H1 (cell line): ENCODE measurements at regions not wholly inside any gene's neighbourhood (a gene's known extent, or its start where the extent isn't known, plus 50 kb on each side); places are given as distances from the start of the nearest gene placed in this dataset.

ENCODE experiments used
- CTCF ChIA-PET: fragments of 300-600 bp; sonication (Branson Sonifier 250); formaldehyde crosslinking; loops from one replicate; lab custom pipeline; 2021; ENCODE audit not compliant: partially characterized antibody; lab: Charles Lee
- POLR2A ChIA-PET: fragments of 300-600 bp; sonication (Branson Sonifier 250); formaldehyde crosslinking; loops from one replicate; lab custom pipeline; 2021; ENCODE audit warnings: inconsistent platforms; ENCODE audit not compliant: partially characterized antibody; lab: Charles Lee
- DNase-seq, 2 experiments: peaks; one replicate each; pipeline versions ENCODE4 v3.0.0 to v3.0.0-alpha.2; 2010 to 2022; ENCODE audit warnings: low spot score in 2 of 2, low read depth in 1 of 2, mixed read lengths in 1 of 2
- FAIRE-seq: peaks from 2 replicates; lab custom pipeline; 2011; peaks lifted over from hg19 to GRCh38; lab: Jason Lieb, UNC
- H2AFZ ChIP-seq: 2 replicates; pipeline ENCODE4 v1.8.1; 2012; ENCODE audit warnings: low read length, inconsistent platforms
- H2AK5ac ChIP-seq: 2 replicates; pipeline ENCODE4 v1.6.1; 2013; ENCODE audit warnings: low read depth, low read length
- H2BK120ac ChIP-seq: replicated peaks from 2 replicates; pipeline ENCODE3; 2013; ENCODE audit warnings: low read depth, low read length, inconsistent platforms
- H2BK12ac ChIP-seq: 2 replicates; pipeline ENCODE4 v1.6.1; 2013; ENCODE audit warnings: low read depth, low read length
- H2BK15ac ChIP-seq: 2 replicates; pipeline ENCODE4 v1.6.1; 2013; ENCODE audit warnings: low read length
- H2BK20ac ChIP-seq: 2 replicates; pipeline ENCODE4 v1.6.1; 2013; ENCODE audit warnings: low read length
- H2BK5ac ChIP-seq: 2 replicates; pipeline ENCODE4 v1.6.1; 2013; ENCODE audit warnings: low read depth, low read length
- H3K14ac ChIP-seq: 2 replicates; pipeline ENCODE4 v1.6.1; 2013; ENCODE audit warnings: inconsistent platforms; ENCODE audit not compliant: insufficient read length
- H3K18ac ChIP-seq: 2 replicates; pipeline ENCODE4 v1.6.1; 2013; ENCODE audit warnings: low read length; ENCODE audit errors: extremely low read depth
- H3K23ac ChIP-seq: 2 replicates; pipeline ENCODE4 v1.6.1; 2013; ENCODE audit warnings: inconsistent platforms; ENCODE audit not compliant: insufficient read length
- H3K23me2 ChIP-seq: 2 replicates; pipeline ENCODE4 v1.6.1; 2013; ENCODE audit warnings: low read depth, low read length
- H3K27ac ChIP-seq: 2 replicates; pipeline ENCODE4 v1.6.1; 2011; ENCODE audit warnings: low read depth, low read length, inconsistent platforms
- H3K27me3 ChIP-seq, 4 experiments: replicated peaks in 1 of 4; 1 replicate in 1 of 4; 2 replicates in 3 of 4; pipeline versions ENCODE4 v1.6.1 to v1.8.1; 2011 to 2013; ENCODE audit warnings: low read length in 3 of 4, mild to moderate bottlenecking in 3 of 4, inconsistent platforms in 2 of 4, mixed read lengths in 2 of 4, moderate library complexity in 1 of 4; ENCODE audit not compliant: control insufficient read depth in 3 of 4, insufficient read depth in 3 of 4; ENCODE audit errors: extremely low read depth in 1 of 4
- H3K36me3 ChIP-seq, 4 experiments: 2 replicates each; pipeline versions ENCODE4 v1.6.1 to v1.8.1; 2011 to 2013; ENCODE audit warnings: mild to moderate bottlenecking in 4 of 4, low read length in 3 of 4, moderate library complexity in 2 of 4, control low read depth in 1 of 4, inconsistent platforms in 1 of 4; ENCODE audit not compliant: insufficient read depth in 4 of 4, control insufficient read depth in 2 of 4
- H3K4ac ChIP-seq: replicated peaks from 2 replicates; pipeline ENCODE3; 2013; ENCODE audit warnings: low read length, low read depth, mixed read lengths, inconsistent platforms; ENCODE audit not compliant: insufficient read length
- H3K4me1 ChIP-seq, 4 experiments: replicated peaks in 1 of 4; 1 replicate in 1 of 4; 2 replicates in 3 of 4; pipeline versions ENCODE4 v1.6.1 to v1.8.1; 2011 to 2013; ENCODE audit warnings: low read length in 3 of 4, inconsistent platforms in 2 of 4, mixed read lengths in 1 of 4; ENCODE audit not compliant: insufficient read depth in 4 of 4, control insufficient read depth in 3 of 4
- H3K4me2 ChIP-seq, 2 experiments: 2 replicates each; pipeline versions ENCODE4 v1.6.1 to v1.8.1; 2011 to 2013; ENCODE audit warnings: low read depth in 2 of 2, low read length in 2 of 2, control low read depth in 1 of 2, inconsistent platforms in 1 of 2, mild to moderate bottlenecking in 1 of 2; ENCODE audit not compliant: insufficient read depth in 1 of 2
- H3K4me3 ChIP-seq, 4 experiments: fragments of 200-600, 300-600 bp in 1 of 4; sonication (generic), shearing (Covaris generic), sonication (Bioruptor Twin) in 1 of 4; 2 replicates each; pipeline versions ENCODE4 v1.5.1 to v1.8.1; 2011 to 2016; ENCODE audit warnings: low read length in 4 of 4, low read depth in 3 of 4, control low read depth in 2 of 4, inconsistent platforms in 2 of 4, mild to moderate bottlenecking in 2 of 4, mixed read lengths in 1 of 4, moderate library complexity in 1 of 4; ENCODE audit not compliant: insufficient read depth in 2 of 4; ENCODE audit errors: extremely low read depth in 1 of 4
- H3K56ac ChIP-seq: replicated peaks from 2 replicates; pipeline ENCODE3; 2013; ENCODE audit warnings: low read depth, mild to moderate bottlenecking, mixed read lengths, low read length, inconsistent platforms; ENCODE audit not compliant: insufficient read length
- H3K79me1 ChIP-seq: 2 replicates; pipeline ENCODE4 v1.6.1; 2013; ENCODE audit warnings: low read depth, low read length, control low read depth
- H3K79me2 ChIP-seq, 2 experiments: 2 replicates each; pipeline versions ENCODE4 v1.6.1 to v1.8.1; 2012 to 2013; ENCODE audit warnings: low read length in 2 of 2, mild to moderate bottlenecking in 2 of 2, inconsistent platforms in 1 of 2; ENCODE audit not compliant: insufficient read depth in 2 of 2, control insufficient read depth in 1 of 2
- H3K9ac ChIP-seq, 4 experiments: replicated peaks in 1 of 4; 1 replicate in 1 of 4; 2 replicates in 3 of 4; pipeline versions ENCODE4 v1.6.1 to v1.8.1; 2011 to 2013; ENCODE audit warnings: low read depth in 3 of 4, low read length in 3 of 4, control low read depth in 2 of 4, mild to moderate bottlenecking in 2 of 4, moderate library complexity in 2 of 4, inconsistent platforms in 1 of 4; ENCODE audit errors: extremely low read depth in 1 of 4
- H3K9me3 ChIP-seq, 2 experiments: 2 replicates each; pipeline versions ENCODE4 v1.6.1 to v1.8.1; 2012 to 2013; ENCODE audit warnings: mild to moderate bottlenecking in 2 of 2, moderate library complexity in 2 of 2, control low read depth in 1 of 2, inconsistent platforms in 1 of 2, low read depth in 1 of 2, low read length in 1 of 2, mixed read lengths in 1 of 2; ENCODE audit not compliant: insufficient read depth in 2 of 2
- H4K20me1 ChIP-seq, 2 experiments: replicated peaks in 1 of 2; 2 replicates each; pipeline versions ENCODE3 to v1.8.1; 2011 to 2013; ENCODE audit warnings: inconsistent platforms in 2 of 2, low read length in 2 of 2, mild to moderate bottlenecking in 1 of 2; ENCODE audit not compliant: insufficient read depth in 2 of 2, control insufficient read depth in 1 of 2
- H4K5ac ChIP-seq: 2 replicates; pipeline ENCODE4 v1.6.1; 2013; ENCODE audit warnings: low read length, low read depth, mixed read lengths, inconsistent platforms; ENCODE audit not compliant: insufficient read length
- H4K8ac ChIP-seq: 2 replicates; pipeline ENCODE4 v1.8.0; 2013; ENCODE audit warnings: mild to moderate bottlenecking, moderate library complexity, low read length, inconsistent platforms; ENCODE audit not compliant: insufficient read depth; ENCODE audit errors: extremely low read depth
- H4K91ac ChIP-seq: replicated peaks from 2 replicates; pipeline ENCODE3; 2013; ENCODE audit warnings: low read length, mixed read lengths, inconsistent platforms; ENCODE audit not compliant: insufficient read length
- BACH1 ChIP-seq: IDR thresholded peaks from 2 replicates; pipeline ENCODE4 v1.6.1; 2012; ENCODE audit warnings: low read length, improper control_type of control experiment
- CBX8 ChIP-seq: fragments of 300-800, 300-1000 bp; sonication (generic); IDR thresholded peaks from 2 replicates; pipeline ENCODE4 v1.7.1; 2016; ENCODE audit warnings: low read depth, low read length, borderline replicate concordance
- EP300 ChIP-seq, 2 experiments: IDR thresholded peaks; 1 replicate in 1 of 2; 2 replicates in 1 of 2; pipeline ENCODE4 v1.6.1; 2011 to 2012; ENCODE audit warnings: low read depth in 2 of 2, low read length in 2 of 2, mild to moderate bottlenecking in 2 of 2, borderline replicate concordance in 1 of 2, inconsistent platforms in 1 of 2, moderate library complexity in 1 of 2
- GABPA ChIP-seq: IDR thresholded peaks from 2 replicates; pipeline ENCODE4 v1.6.1; 2011; ENCODE audit warnings: mild to moderate bottlenecking, low read length, moderate library complexity, borderline replicate concordance; ENCODE audit not compliant: insufficient read depth
- HDAC2 ChIP-seq, 2 experiments: fragments of 300-600 bp in 1 of 2; sonication (generic) in 1 of 2; IDR thresholded peaks; 2 replicates each; pipeline ENCODE4 v1.6.1; 2011 to 2012; ENCODE audit warnings: low read depth in 2 of 2, low read length in 2 of 2, mild to moderate bottlenecking in 2 of 2, moderate library complexity in 2 of 2, borderline replicate concordance in 1 of 2, inconsistent platforms in 1 of 2
- HDAC6 ChIP-seq: IDR thresholded peaks from one replicate; pipeline ENCODE4 v1.7.1; 2012; ENCODE audit warnings: low read depth, mild to moderate bottlenecking, inconsistent platforms, low read length, moderate library complexity
- JUND ChIP-seq: IDR thresholded peaks from 2 replicates; pipeline ENCODE4 v1.6.1; 2011; ENCODE audit warnings: mild to moderate bottlenecking, improper control_type of control experiment, low read length
- NRF1 ChIP-seq: IDR thresholded peaks from 2 replicates; pipeline ENCODE4 v1.6.1; 2011; ENCODE audit warnings: mild to moderate bottlenecking, low read depth, low read length, improper control_type of control experiment
- RBBP5 ChIP-seq: IDR thresholded peaks from 2 replicates; pipeline ENCODE4 v1.7.1; 2012; ENCODE audit warnings: low read depth, mild to moderate bottlenecking, inconsistent platforms, low read length, moderate library complexity, borderline replicate concordance
- RXRA ChIP-seq: IDR thresholded peaks from 2 replicates; pipeline ENCODE4 v1.6.1; 2011; ENCODE audit warnings: low read depth, mild to moderate bottlenecking, low read length, moderate library complexity; ENCODE audit not compliant: insufficient read depth
- SUZ12 ChIP-seq: fragments of 200-600 bp; sonication (generic); IDR thresholded peaks from 2 replicates; pipeline ENCODE4 v1.6.1; 2012; ENCODE audit warnings: mild to moderate bottlenecking, inconsistent platforms, low read length, moderate library complexity, mixed read lengths
- TAF7 ChIP-seq: optimal IDR thresholded peaks from 2 replicates; pipeline ENCODE3; 2011; ENCODE audit warnings: low read depth, mild to moderate bottlenecking, inconsistent platforms, low read length, moderate library complexity, borderline replicate concordance
- ZNF274 ChIP-seq: IDR thresholded peaks from 2 replicates; pipeline ENCODE4 v1.7.0; 2012; ENCODE audit warnings: low read length, borderline replicate concordance; ENCODE audit errors: extremely low read depth
- WGBS, 2 experiments: shearing (Covaris generic) in 1 of 2; methylation state at CpG; one replicate each; pipeline versions ENCODE4 v1.1.6 to v1.1.7; 2013 to 2015; ENCODE audit warnings: low lambda C conversion rate in 2 of 2, mixed read lengths in 2 of 2, inconsistent platforms in 1 of 2, low coverage in 1 of 2, missing lambda C conversion rate in 1 of 2; ENCODE audit not compliant: insufficient replicate concordance in 2 of 2, insufficient coverage in 1 of 2, insufficient read length in 1 of 2; ENCODE audit errors: extremely low coverage in 1 of 2, missing lambda C conversion rate in 1 of 2; 5-methylcytosine and 5-hydroxymethylcytosine counted together

DNA sequence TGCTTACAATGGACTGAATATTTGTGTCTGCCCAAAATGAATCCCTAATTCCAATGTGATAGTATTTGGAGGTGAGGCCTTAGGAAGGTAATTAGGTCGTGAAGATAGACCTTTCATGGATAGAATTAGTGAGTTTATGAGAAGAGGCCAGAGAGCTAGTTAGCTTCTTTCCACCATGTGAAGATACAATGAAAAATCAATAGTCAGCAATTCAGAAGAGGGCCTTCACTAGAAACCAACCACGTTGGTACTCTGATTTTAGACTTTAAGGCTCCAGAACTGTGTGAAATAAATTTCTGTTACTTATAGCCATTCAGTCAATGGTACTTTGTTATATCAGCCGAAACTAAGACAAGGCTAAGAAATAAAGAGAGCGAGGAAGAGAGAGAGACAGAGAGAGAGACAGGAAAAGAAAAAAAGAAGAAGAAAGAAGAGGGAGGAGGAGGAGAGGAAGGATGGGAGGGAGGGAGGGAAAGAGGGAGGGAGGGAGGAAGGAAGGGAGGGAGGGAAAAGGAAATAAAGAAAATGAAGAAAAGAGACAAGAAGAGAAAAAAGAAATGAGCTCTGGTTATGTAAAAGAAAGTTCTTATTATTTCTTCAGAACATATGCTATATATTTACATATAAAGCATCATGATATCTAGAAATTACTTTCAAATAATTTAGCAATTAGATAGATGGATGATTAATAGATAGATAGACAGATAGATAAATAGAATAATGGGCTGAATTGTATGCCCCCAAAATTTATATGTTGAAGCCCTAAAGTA lies 1725.3 kb downstream of the EFNA5 start:
- no peak overlapping the region for H3K23ac ChIP-seq
- no peaks in the 10 kb centered on the region for H3K36me3 ChIP-seq
- no peak overlapping the region for H2BK12ac ChIP-seq
- no peak for DNase-seq
- ChIA-PET POLR2A (no interaction called here), CTCF (no interaction called here)
- H3K23me2 ChIP-seq: no peaks in the 10 kb centered on the region; the same call in 1 of the 2 replicates
- no peak overlapping the region for H3K14ac ChIP-seq
- H4K91ac ChIP-seq: no peak overlapping the region
- H3K79me2 ChIP-seq: no peaks in the 10 kb centered on the region
- no peak overlapping the region for H3K4me3 ChIP-seq
- no peaks in the 10 kb centered on the region for H3K9me3 ChIP-seq
- no peak overlapping the region for H2BK15ac ChIP-seq
- H4K8ac ChIP-seq: no peak overlapping the region
- 79% methylated on average over 4 of the region's 4 CpGs; no CpG with 5 or more reads in 1 of the 2 experiments for WGBS, 2 experiments
- no peak for FAIRE-seq
- no peaks in the 10 kb centered on the region for H4K20me1 ChIP-seq
- no peak overlapping the region for H3K9ac ChIP-seq
- no peaks in the 10 kb centered on the region; a peak in 1 of 7 replicates for H3K4me1 ChIP-seq
- H3K18ac ChIP-seq: no peak overlapping the region
- H2BK5ac ChIP-seq: no peak overlapping the region
- no peaks in the 10 kb centered on the region for H3K27me3 ChIP-seq
- no peak overlapping the region for H2AK5ac ChIP-seq
- H2AFZ ChIP-seq: no peak overlapping the region
- no peak overlapping the region for H3K56ac ChIP-seq
- H3K4ac ChIP-seq: no peak overlapping the region
- H2BK20ac ChIP-seq: no peak overlapping the region
- no peak overlapping the region for H2BK120ac ChIP-seq
- no peak overlapping the region for H4K5ac ChIP-seq
- H3K4me2 ChIP-seq: no peak overlapping the region
- no peaks in the 10 kb centered on the region for H3K79me1 ChIP-seq
- no peak overlapping the region for H3K27ac ChIP-seq
- no peak for TF ChIP-seq JUND
- TF ChIP-seq RBBP5: no peak
- no peak for TF ChIP-seq ZNF274
- no peak for TF ChIP-seq HDAC2 (IDR thresholded peaks at IDR 0.05; ENCODE audit: borderline replicate concordance in 1 of 2, low read depth in 2 of 2, low read length in 2 of 2)
- no peak for TF ChIP-seq CBX8
- TF ChIP-seq NRF1: no peak
- no peak for TF ChIP-seq SUZ12
- TF ChIP-seq EP300 (IDR thresholded peaks at IDR 0.05; ENCODE audit: borderline replicate concordance in 1 of 2, low read depth in 2 of 2, low read length in 2 of 2): no peak
- no peak for TF ChIP-seq RXRA
- no peak for TF ChIP-seq HDAC6
- TF ChIP-seq BACH1: no peak
- TF ChIP-seq TAF7: no peak
- TF ChIP-seq GABPA: no peak
